Dedifferentiated amniotic fluid mesenchymal stem cell (primary cell): ENCODE measurements at regions not wholly inside any gene's neighbourhood (a gene's known extent, or its start where the extent isn't known, plus 50 kb on each side); places are given as distances from the start of the nearest gene placed in this dataset.

ENCODE experiments used
- DNase-seq: peaks from one replicate; pipeline ENCODE4 v3.0.0-alpha.2; 2016; ENCODE audit errors: extremely low spot score

DNA sequence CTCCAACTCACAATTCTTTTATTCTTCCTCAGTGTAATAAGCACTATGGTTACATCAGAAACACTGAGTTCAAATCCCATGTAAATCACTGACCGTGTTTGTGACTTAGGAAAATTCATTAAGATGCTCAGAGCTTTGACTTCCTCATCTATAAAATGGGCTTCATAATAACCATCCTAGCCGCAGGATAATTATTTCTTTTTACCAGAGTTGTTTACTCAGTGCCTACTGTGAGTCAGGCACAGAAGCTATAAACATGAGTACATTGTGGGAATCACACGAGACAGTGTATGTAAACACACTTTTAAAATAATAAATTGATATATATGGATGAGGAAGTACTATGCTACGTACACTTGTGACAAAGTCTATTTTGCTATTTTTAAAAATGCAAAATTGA is 296.3 kb upstream of the TENM3 start:
- no peak for DNase-seq

DNA sequence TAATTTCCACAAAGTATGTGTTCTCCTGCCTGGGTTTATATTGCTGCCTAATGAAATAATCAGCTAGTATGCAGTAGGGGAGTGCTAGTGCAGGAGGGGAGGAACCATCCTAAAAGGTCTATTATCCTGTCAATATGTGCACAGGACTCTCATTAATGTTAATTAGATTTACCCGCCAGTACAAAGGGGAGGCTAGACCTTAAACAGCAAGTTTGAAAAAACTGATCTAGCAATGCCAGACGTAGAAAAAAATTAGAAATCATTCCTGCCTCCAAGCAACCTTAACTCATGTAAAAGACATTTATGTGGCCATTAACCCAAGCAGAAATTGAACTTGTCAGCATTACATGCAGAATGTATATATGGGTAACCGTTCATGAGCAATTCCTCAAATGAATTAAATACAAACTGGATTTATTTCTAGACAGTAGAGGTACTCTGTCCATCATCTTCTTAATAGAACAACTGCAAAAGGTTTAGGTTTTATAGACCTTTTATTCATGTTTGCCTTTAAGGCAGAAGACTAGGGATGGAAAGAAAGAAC is 294.3 kb upstream of the TENM3 start:
- DNase-seq: no peak

DNA sequence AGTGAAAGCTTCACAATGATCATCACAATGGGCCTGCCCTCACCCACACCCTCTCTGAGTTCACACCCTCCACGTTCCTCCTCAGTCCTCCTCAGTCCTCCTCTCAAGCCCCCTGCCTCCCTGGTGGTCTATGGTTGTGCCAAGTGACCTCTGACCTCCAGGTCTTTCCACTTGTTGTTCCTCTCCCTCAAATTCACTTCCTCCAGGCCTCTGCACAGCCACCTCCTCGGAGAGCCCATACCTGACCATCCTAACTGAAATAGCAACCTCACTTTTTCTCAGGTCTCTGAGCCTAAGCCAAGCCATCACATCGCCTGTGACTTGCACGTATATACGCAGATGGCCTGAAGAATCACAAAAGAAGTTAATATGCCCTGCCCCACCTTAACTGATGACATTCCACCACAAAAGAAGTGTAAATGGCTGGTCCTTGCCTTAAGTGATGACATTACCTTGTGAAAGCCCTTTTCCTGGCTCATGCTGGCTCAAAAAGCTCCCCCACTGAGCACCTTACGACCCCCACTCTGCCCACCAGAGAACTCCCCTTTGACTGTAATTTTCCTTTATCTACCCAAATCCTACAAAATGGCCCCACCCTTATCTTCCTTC is 293.4 kb upstream of the TENM3 start:
- no peak for DNase-seq

DNA sequence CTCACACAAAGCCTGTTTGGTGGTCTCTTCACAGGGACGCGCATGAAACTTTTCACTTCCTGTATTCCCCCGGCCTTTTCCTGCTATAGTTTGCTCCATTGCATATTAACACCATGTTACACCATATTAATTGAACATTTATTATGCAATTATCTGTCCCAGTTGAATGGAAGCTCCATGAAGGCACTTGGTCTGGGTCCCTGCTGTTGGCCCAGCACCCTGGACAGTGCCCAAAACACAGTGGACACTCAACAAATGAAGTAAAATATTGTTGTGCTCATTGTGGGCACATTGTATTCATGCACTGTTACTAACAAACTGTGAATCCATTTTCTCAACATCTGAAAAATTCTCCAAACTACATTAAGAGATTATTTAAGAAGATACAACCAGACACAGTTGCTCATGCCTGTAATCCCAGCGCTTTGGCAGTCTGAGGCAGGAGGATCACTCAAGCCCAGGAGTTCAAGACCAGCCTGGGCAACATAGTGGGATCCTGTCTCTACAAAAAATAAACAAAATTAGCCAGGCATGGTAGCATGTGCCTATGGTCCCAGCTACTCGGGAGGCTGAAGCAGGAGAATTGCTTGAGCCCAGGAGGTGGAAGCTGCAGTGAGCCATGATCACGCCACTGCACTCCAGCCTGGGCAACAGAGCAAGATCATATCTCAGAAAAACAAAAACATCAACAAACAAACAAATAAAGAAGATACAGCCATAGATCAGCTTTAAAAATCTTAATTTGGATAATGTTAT is 292.7 kb upstream of the TENM3 start:
- DNase-seq: no peak

DNA sequence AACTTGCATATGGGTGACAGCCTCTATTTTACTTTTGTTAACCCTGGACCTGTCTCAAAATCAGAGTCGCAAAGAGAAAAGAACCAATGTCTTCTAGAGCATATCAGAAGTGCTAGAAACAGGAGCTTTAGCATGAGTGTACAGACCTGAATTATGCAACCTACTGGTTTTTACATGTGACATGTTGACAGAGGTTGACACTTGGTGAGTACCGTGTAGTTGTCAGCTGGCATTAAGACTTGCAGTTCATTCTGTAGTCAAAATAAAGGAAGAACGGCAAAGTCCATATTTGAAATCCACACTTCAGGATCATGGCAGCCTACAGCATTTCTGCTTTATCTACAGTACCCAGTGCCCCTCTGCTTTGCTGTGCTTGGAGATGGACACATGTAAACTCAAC is 291.9 kb upstream of the TENM3 start:
- no peak for DNase-seq

DNA sequence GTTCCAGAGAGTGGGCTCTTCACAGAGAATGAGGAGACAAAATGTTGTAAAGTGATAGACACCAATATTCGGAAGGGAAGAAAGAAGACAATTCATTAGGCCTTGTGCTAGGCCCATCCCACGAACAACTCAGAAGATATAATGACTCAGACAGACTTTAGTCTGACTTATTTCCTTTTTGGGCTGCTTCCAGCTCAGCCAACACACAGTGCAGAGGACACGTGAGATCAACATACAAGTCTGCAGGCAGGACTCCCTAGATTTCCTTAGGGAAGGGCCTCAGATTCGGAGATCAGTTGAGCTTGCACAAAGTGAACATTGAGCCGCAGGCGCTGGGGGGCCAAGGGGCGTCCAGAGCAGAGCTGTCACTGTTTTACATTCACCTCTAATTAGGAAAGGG is 290.7 kb upstream of the TENM3 start:
- DNase-seq: peak; percentile 79

DNA sequence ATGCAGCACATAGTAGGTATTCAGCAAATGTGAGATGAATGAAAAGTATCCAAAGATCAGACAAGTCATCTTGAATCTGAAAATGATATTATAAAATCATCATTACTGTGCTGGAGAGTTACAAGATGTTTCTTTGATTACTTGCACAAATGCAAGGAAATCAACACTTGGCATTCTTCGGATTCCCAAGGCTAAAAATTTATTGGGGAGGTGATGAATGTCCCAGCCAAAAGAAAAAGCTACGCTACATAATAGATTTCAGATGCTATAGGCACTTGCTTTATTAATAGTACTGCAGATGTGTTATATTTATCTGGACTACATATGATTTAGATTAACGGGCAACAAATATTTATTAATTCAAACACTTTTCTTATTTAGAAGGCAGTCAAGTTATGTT is 286.7 kb upstream of the TENM3 start:
- no peak for DNase-seq

DNA sequence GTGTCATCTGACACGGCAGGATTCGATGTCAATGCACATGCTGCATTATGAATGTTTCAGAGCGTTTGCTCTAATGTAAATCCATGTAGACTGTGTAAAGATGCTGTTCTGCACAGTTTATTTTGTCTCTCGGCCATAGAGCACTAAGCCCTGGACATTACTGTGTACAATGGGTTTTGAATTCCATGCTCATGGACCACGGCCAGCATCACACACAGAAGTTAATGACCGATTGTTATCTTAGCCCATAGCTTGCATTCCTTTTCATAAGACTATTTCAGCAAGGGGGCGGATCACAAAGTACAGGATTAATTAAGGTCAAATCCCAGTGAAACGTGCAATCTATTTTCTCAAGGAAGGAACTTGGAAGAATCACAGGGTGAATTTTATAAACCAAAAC is 286.1 kb upstream of the TENM3 start:
- DNase-seq: peak; percentile 78

DNA sequence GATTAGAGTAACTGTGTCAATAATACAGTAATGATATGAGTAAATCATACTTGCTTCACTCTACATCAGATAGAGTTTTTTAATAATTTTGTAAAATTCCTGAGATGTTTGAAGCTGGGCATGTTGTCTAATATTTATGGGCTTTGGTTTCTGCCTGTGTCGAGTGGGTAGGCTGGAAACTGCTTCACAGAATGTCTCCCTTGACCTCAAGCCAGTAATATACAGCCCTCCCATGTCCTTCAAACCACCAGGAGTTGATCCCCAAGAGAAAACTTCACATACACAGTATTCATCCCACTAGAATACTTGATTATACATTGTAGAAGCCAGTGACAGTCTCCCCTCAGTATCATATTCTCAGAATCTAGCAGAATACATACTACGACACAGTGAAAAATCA is 284.8 kb upstream of the TENM3 start:
- DNase-seq: no peak

DNA sequence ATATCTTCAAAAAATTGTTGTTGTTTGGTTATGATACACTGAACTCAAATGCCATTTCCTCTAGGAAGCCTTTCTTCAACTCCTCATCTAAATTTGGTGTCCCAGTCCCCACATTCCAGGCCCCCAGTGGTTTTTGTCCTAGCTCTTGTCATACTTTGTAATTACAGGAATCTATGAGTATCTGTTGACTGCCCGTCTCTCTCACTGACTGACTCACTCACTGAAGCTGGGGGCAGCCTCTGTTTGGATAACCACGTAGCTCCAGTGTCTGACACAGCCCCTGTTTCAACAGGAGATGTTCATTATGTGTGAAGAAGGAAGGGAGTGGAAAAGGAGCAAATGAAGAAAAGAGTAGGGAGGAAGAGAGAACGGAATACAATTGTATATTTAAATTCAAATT is 284.1 kb upstream of the TENM3 start:
- DNase-seq: peak; percentile 61

DNA sequence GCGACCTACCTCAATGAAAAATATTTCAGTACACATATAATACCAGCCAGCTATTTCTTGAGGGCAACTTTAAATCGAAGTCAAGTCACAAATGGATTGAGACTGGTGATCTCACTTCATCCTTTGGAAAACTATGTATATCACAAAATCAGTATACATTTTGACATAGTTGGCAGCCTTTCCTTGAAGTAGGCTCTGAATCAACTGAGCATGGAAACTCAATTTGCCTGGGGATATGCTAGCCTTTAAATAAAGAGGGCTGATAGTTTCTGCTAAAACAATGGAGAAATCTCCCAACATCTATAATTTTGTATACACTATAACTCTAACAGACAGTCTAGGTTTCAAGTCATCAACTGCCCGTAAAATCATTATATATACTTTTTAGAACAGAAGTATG is 282.8 kb upstream of the TENM3 start:
- no peak for DNase-seq

DNA sequence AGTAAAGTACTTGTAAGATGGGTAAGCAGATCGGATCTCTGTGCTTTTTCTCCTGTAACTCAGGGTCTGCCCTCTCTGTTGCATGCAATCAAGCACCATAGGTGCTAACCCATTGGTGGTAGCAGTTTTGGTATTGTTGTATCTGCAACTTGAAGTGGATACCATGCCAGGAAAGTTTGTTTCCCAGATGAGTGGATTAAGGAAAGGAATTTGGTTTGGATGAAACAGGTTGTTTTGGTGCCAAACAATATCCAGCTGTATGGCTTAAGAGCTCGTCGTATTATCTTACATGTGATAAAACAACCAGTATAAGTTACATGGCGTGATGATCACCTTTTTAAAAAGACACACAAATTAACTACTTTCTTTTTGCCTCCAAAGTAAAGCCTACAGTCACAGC is 280.9 kb upstream of the TENM3 start:
- DNase-seq: no peak

DNA sequence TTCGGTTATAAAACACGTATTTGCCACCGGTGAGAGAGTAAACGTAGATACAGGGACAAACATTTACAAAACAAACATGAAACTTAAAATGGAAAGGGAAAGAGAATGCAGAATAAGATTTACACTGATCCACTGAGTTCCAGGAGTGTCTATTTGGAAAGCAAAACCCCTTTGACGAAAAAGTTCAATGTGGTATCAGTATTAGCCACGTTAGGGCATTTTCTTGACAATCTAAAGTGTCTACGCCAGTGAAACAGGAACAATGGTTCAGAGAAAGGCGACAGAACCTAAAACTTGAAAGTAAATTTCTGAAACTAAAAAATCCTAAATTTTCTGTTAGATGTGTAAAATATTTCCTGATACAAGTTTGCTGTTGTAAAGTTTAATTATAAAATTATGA is 278.5 kb upstream of the TENM3 start:
- no peak for DNase-seq

DNA sequence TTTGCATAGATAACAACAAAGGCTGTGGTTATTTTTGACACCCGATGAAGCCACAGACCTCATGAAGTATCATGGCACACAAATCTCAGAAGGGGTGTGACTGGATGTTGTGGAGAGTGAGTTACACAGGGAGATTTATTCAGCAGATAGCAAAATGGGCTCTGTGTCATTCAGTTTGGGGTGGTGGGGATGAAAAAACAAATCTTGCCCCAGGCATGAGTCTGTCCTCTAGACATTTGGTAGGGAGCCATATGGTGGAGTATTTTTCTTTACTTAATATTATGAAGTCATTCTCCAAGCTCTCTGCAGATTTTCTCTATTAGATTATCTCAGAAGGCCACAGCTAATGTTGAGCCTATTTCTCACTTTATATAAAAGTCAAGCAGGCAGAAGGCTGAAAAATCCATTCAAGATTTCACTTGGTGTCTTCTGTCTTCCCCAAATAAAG is 277.1 kb upstream of the TENM3 start:
- peak; percentile 59 for DNase-seq

DNA sequence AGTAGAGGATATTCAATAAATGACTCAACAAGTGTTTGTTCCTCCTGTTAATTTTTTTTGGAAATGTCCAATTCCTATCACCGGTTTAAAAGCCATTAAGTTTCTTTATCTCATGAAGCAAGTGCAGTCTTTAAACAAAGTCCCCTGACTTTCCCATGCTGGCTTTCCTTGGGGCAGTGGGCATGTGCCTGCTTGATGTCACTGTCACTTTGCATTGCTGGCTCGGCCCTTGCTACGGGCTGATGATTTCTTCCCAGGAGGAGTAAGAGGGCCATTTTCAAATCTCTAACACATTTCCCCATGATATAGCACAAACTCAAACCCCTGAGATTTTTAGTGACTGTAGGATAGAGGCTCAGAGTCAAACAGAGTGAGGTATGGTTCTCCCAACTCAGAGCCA is 275.8 kb upstream of the TENM3 start:
- no peak for DNase-seq

DNA sequence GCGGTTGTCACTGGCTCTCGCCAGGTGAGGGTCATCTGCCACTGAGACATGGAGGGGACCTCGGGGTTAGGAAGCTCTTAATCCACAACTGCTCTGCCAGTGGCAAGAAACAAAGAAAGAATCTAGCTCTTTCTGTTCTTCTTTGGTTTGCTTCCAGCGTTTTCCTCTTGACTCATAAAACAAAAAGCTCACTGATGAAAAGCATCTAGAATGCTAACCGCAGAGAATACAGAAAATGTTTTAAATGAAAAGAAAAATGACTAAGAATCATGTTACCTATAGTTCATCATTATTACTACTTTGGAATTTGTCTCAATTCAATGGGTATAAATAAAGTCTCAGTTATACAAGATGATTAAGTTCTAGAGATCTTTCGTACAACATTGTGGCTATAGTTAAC is 274.8 kb upstream of the TENM3 start:
- peak; percentile 45 for DNase-seq

DNA sequence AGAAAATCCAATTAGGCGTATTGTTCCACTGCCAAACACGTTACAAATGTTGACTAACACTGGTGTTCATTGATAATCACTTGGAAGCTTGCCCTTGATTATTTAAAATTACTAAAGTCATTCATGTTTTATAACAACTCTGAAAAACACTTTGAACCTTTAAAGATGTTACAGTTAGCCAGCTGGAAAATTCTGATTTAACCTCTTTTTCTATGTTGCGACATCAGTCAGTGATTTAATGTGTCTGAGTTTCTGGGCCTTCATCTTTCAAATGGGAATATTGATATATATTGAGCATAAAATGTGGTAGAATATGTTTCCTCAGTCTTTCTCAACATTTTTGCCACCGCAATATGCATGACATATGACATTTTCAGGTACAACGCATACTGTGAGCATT is 274.1 kb upstream of the TENM3 start:
- no peak for DNase-seq

DNA sequence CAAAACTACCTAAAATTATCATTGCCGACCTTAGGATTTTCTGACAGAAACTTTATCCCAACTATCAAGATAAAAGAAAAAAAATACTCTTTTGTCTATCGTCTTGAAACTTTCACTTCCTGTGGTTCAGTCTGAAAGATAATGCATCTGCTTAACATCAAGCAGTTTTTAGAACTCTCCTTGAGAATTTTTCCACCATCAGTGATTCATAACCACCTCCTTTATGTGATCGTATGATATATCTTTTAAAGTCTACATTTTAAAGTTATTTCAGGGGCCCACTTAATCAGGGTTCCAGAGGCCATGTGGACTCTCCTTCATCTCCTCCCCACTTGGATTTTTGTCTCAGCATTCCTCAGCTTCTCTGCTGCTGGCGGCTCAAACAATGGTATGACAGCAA is 272.8 kb upstream of the TENM3 start:
- DNase-seq: no peak

DNA sequence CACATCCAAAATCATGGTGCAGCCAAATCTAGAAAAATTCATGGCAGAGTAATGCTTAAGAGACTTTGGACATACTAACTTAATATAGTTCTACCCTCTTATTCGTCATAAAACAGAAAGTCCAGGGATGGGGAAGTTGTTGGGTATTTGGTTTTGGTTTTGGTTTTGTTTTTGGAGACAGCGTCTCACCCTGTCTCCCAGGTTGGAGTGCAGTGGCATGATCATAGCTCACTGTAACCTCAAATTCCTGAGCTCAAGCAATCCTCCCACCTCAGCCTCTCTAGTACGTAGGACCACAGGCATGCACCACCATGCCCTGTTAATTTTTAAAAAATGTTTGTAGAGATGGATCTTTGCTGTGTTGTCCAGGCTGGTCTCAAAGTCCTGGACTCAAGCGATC is 271.8 kb upstream of the TENM3 start:
- DNase-seq: no peak

DNA sequence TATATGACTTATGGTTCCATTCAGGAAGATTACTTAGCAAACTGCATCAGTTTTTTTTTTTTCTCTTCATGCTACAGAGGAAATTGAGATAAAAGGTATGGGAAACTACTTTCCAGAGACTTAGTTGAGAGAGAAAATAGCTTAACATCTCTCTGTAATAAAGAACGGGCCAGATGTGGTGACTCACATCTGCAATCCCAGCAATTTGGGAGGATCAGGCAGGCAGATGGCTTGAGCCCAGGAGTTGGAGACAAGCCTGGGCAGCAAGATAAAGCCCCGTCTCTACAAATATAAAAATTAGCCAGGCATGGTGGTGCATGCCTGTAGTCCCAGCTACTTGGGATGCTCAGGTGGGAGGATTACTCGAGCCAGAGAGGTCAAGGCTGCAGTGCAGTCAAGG is 271.2 kb upstream of the TENM3 start:
- peak; percentile 42 for DNase-seq

DNA sequence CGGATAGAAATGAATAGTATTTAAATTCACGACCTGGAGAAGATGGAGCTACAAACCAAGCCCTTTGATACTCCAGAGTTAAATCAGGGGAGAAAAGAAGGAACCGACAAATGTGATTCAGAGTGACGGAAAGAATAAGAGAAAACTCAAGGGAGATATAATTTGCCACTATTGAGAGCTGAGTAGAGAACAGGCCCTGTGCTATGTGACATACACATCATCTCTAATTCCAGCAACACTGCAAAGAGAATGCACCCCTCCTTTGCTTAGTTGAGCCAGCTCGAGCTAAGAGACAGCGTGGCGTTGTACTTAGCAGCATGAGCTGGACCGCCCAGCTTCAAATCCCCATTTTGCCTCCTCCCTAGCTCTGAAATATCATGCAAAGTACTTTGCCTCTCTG is 266.4 kb upstream of the TENM3 start:
- DNase-seq: no peak

DNA sequence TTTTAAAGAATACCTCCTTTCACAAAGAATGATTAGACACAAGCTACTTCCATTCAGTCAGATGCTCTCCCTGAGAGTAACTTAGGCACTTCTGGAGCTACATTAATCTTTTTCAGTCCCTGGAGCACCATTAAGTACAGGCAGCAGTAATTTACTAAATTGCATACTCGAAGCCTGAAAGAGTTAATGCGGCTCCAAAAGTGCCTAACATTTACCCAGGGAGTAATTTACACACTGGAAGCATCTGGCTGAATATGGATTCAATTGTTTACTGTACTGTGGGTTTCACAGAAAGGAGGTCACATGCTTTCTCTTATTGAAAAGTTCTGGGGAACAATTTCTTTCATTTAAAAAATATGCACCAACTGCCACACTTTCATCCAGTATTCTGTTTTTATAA is 260.8 kb upstream of the TENM3 start:
- DNase-seq: no peak

DNA sequence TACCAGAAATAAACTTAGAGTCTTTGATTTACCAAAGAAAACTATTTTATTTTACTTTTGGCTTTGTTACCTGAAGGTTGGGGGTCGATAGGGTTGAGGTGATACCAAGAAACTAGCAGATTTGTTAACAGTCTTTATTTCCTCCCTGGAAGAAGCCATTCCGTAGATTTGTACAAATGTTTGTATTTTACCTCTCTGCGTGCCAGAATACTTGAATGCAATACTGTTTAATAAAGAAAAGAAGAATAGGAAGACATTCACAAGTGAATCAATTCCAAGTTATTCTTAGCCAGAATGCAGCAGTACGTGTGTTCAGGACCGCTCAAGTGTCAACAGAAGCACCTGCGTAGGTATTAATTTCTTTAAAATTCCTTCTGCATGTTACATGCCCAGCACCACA is 260.3 kb upstream of the TENM3 start:
- no peak for DNase-seq

DNA sequence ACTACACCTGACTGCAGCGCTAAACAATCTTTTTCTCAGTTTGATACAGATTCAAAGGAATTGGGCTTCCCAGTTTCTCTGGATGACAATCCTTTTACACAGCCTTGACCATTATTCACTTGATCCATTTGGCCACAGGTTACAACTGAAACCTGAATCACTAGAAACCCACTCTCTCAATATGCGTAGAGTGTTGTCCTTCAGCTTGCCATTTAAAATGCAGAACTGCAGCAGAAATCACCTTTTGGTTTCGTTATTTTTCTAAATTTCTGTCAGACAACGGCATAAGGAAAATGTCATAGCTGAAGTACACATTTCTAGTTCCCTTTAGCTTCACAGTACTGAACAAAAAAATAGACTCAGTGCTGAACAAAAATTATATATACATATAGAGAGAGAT is 255.8 kb upstream of the TENM3 start:
- no peak for DNase-seq
